Left lung (tissue), 4 donors: ENCODE measurements at regions not wholly inside any gene's neighbourhood (a gene's known extent, or its start where the extent isn't known, plus 50 kb on each side); places are given as distances from the start of the nearest gene placed in this dataset.
"Not testable (repeated sequence)": the region's sequence is repeated elsewhere in the genome, so short reads cannot be mapped to it uniquely, and the experiment has no call there.

Experiments used
- ATAC-seq: fragments of 200-7000 bp; cut with Tn5 transposase; one replicate; pipeline ENCODE4 v1.9.1; 2020; ENCODE audit warnings: moderate library complexity
- DNase-seq, 4 donors: peaks; one replicate each; pipeline ENCODE4 v3.0.0-alpha.2; 2013 to 2020
- H3K27ac ChIP-seq, 2 donors: fragments of 200-600 bp; sonication (generic) in 1 of 2; one replicate each; pipeline versions ENCODE4 v1.5.0 to v1.8.0; 2020 to 2021
- H3K27me3 ChIP-seq, 2 donors: fragments of 200-600 bp; sonication (generic) in 1 of 2; one replicate each; pipeline versions ENCODE4 v1.5.0 to v1.8.0; 2020 to 2021
- H3K36me3 ChIP-seq, 2 donors: fragments of 200-600 bp; sonication (generic) in 1 of 2; one replicate each; pipeline versions ENCODE4 v1.5.0 to v1.8.0; 2020 to 2021
- H3K4me1 ChIP-seq, 2 donors: fragments of 200-600 bp; one replicate each; pipeline ENCODE4 v1.8.0; 2021
- H3K4me3 ChIP-seq, 2 donors: fragments of 200-600 bp; sonication (generic) in 1 of 2; one replicate each; pipeline versions ENCODE4 v1.5.0 to v1.8.0; 2020 to 2021; ENCODE audit warnings: mild to moderate bottlenecking in 1 of 2
- H3K9me3 ChIP-seq, 2 donors: fragments of 200-600 bp; sonication (generic) in 1 of 2; one replicate each; pipeline versions ENCODE4 v1.5.0 to v1.8.0; 2020 to 2021
- intact Hi-C, 2 donors: fragments of 100-400 bp; cut with DNase I; formaldehyde crosslinking; loops; one replicate each; pipeline versions ENCODE4 v1.11.2 to v1.14.2; 2022
- donor health status: DM: no; HTN: yes; CAD: no.
- donor health status: DM: no; HTN: no; CAD: no.

GRCh38 chr1:143837924-143838597 lies 133.7 kb downstream of the FAM72C start:
- H3K4me3 ChIP-seq, H3K4me1 ChIP-seq, H3K27ac ChIP-seq, H3K9me3 ChIP-seq, intact Hi-C loops, H3K36me3 ChIP-seq: not testable (repeated sequence)
- DNase-seq (peak in 2 of 4 donors; percentile 28 to 58), ATAC-seq (peak; percentile 70)
- H3K27me3 ChIP-seq = peaks cover 10 to 13% of the 10 kb centered on the region in 2 donors

GRCh38 chr1:143833376-143833775 lies 138.4 kb downstream of the FAM72C start:
- intact Hi-C loops, H3K27ac ChIP-seq, DNase-seq, H3K36me3 ChIP-seq, H3K4me1 ChIP-seq, ATAC-seq, H3K9me3 ChIP-seq, H3K4me3 ChIP-seq: not testable (repeated sequence)
- H3K27me3 ChIP-seq = peaks cover 10 to 12% of the 10 kb centered on the region in 2 donors

GRCh38 chr1:143832379-143832716 lies 139.4 kb downstream of the FAM72C start:
- ATAC-seq, H3K27ac ChIP-seq, H3K27me3 ChIP-seq, H3K36me3 ChIP-seq, DNase-seq, H3K4me3 ChIP-seq, intact Hi-C loops, H3K9me3 ChIP-seq, H3K4me1 ChIP-seq: not testable (repeated sequence)

GRCh38 chr1:143831479-143832378 lies 140.1 kb downstream of the FAM72C start:
- H3K4me3 ChIP-seq, DNase-seq, H3K4me1 ChIP-seq, H3K9me3 ChIP-seq, intact Hi-C loops, H3K27ac ChIP-seq, H3K27me3 ChIP-seq, ATAC-seq, H3K36me3 ChIP-seq: not testable (repeated sequence)

- H3K27me3 ChIP-seq, H3K36me3 ChIP-seq, H3K4me1 ChIP-seq, H3K9me3 ChIP-seq, intact Hi-C loops, H3K4me3 ChIP-seq, DNase-seq, H3K27ac ChIP-seq: not testable (repeated sequence)
- ATAC-seq = peak; percentile 52
Measured at GRCh38 chr1:143826162-143826561, 145.6 kb downstream of the FAM72C start.

- H3K27ac ChIP-seq, H3K27me3 ChIP-seq, ATAC-seq, DNase-seq, H3K4me3 ChIP-seq, intact Hi-C loops, H3K4me1 ChIP-seq, H3K36me3 ChIP-seq, H3K9me3 ChIP-seq: not testable (repeated sequence)
Measured at GRCh38 chr1:143824266-143824665, 147.5 kb downstream of the FAM72C start.

- H3K4me1 ChIP-seq, DNase-seq: not testable (repeated sequence)
Measured at GRCh38 chr1:143820058-143820457, 151.7 kb downstream of the FAM72C start.

GRCh38 chr1:143816369-143816768 lies 155.4 kb downstream of the FAM72C start:
- intact Hi-C loops, H3K27me3 ChIP-seq, H3K27ac ChIP-seq, H3K4me1 ChIP-seq, H3K36me3 ChIP-seq, H3K9me3 ChIP-seq, ATAC-seq, H3K4me3 ChIP-seq, DNase-seq: not testable (repeated sequence)

More at GRCh38 chr1:143820058-143820457, 151.7 kb downstream of the FAM72C start:
- H3K4me3 ChIP-seq, ATAC-seq, intact Hi-C loops, H3K36me3 ChIP-seq, H3K27ac ChIP-seq, H3K9me3 ChIP-seq, H3K27me3 ChIP-seq: not testable (repeated sequence)

GRCh38 chr1:143805374-143805773 lies 166.4 kb downstream of the FAM72C start:
- H3K9me3 ChIP-seq, H3K4me1 ChIP-seq, H3K27ac ChIP-seq, H3K4me3 ChIP-seq, H3K27me3 ChIP-seq, DNase-seq, H3K36me3 ChIP-seq, intact Hi-C loops: not testable (repeated sequence)
- ATAC-seq = peak; percentile 34

GRCh38 chr1:143804707-143805356 lies 167.0 kb downstream of the FAM72C start:
- H3K27me3 ChIP-seq, H3K27ac ChIP-seq, intact Hi-C loops, H3K9me3 ChIP-seq, H3K36me3 ChIP-seq, H3K4me1 ChIP-seq: not testable (repeated sequence)
- peak in 1 of 4 donors; percentile 4 for DNase-seq
- peak overlapping the region in 1 of 2 donors; percentile 36 for H3K4me3 ChIP-seq
- ATAC-seq = peak; percentile 18

- H3K36me3 ChIP-seq, H3K9me3 ChIP-seq, H3K4me1 ChIP-seq, intact Hi-C loops, H3K27me3 ChIP-seq, H3K27ac ChIP-seq: not testable (repeated sequence)
- H3K4me3 ChIP-seq = peak overlapping the region; percentile 36
- peak in 2 of 4 donors; percentile 28 to 32 for DNase-seq
- ATAC-seq = peak; percentile 75
Measured at GRCh38 chr1:143803927-143804411, 167.8 kb downstream of the FAM72C start.

- intact Hi-C loops, H3K36me3 ChIP-seq, DNase-seq, H3K4me1 ChIP-seq, H3K27me3 ChIP-seq, H3K9me3 ChIP-seq, H3K4me3 ChIP-seq, H3K27ac ChIP-seq: not testable (repeated sequence)
- ATAC-seq = peak; percentile 91
Measured at GRCh38 chr1:143803095-143803494, 168.7 kb downstream of the FAM72C start.
